GM18861 (cell line): ENCODE measurements at regions not wholly inside any gene's neighbourhood (a gene's known extent, or its start where the extent isn't known, plus 50 kb on each side); places are given as distances from the start of the nearest gene placed in this dataset.
"Not testable (repeated sequence)": the region's sequence is repeated elsewhere in the genome, so short reads cannot be mapped to it uniquely, and the experiment has no call there.

Experiments used
- ATAC-seq: cut with Tn5 transposase; IDR thresholded peaks from one replicate; pipeline ENCODE4 v1.9.1; 2021; ENCODE audit not compliant: unreplicated experiment

GRCh38 chr18:47729356-47729755 lies 201.1 kb downstream of the SMAD2 start:
- ATAC-seq, result no peak

GRCh38 chr18:47728921-47729320 lies 201.5 kb downstream of the SMAD2 start:
- ATAC-seq, result no peak

- no peak for ATAC-seq
Measured at GRCh38 chr18:47727409-47727808, 203.1 kb downstream of the SMAD2 start.

- ATAC-seq, result no peak
Measured at GRCh38 chr18:47726550-47726949, 203.9 kb downstream of the SMAD2 start.

GRCh38 chr18:47725656-47726055 lies 204.8 kb downstream of the SMAD2 start:
- ATAC-seq, result no peak

- no peak for ATAC-seq
Measured at GRCh38 chr18:47724186-47724975, 206.1 kb downstream of the SMAD2 start.

GRCh38 chr18:47721876-47722275 lies 208.6 kb downstream of the SMAD2 start:
- no peak for ATAC-seq

- ATAC-seq, result no peak
Measured at GRCh38 chr18:47720741-47721140, 209.7 kb downstream of the SMAD2 start.

- no peak for ATAC-seq
Measured at GRCh38 chr18:47719096-47719780, 211.2 kb downstream of the SMAD2 start.

- ATAC-seq, result no peak
Measured at GRCh38 chr18:47718646-47719045, 211.8 kb downstream of the SMAD2 start.

GRCh38 chr18:47717257-47717656 lies 213.2 kb downstream of the SMAD2 start:
- no peak for ATAC-seq

GRCh38 chr18:47716632-47717185 lies 213.8 kb downstream of the SMAD2 start:
- ATAC-seq, result no peak

GRCh38 chr18:47710451-47710850 lies 220.0 kb downstream of the SMAD2 start:
- no peak for ATAC-seq

GRCh38 chr18:47709556-47709955 lies 220.9 kb downstream of the SMAD2 start:
- ATAC-seq, result no peak

GRCh38 chr18:47708206-47708605 lies 222.3 kb downstream of the SMAD2 start:
- no peak for ATAC-seq

- no peak for ATAC-seq
Measured at GRCh38 chr18:47701134-47701533, 229.3 kb downstream of the SMAD2 start.

- ATAC-seq, result no peak
Measured at GRCh38 chr18:47696870-47697269, 233.6 kb downstream of the SMAD2 start.

- no peak for ATAC-seq
Measured at GRCh38 chr18:47691611-47692010, 238.8 kb downstream of the SMAD2 start.

- ATAC-seq, result not testable (repeated sequence)
Measured at GRCh38 chr18:47690778-47691177, 239.7 kb downstream of the SMAD2 start.

- ATAC-seq, result no peak
Measured at GRCh38 chr18:47689371-47689770, 241.1 kb downstream of the SMAD2 start.

- no peak for ATAC-seq
Measured at GRCh38 chr18:47686806-47687205, 243.7 kb downstream of the SMAD2 start.

GRCh38 chr18:47683774-47684173 lies 246.7 kb downstream of the SMAD2 start:
- no peak for ATAC-seq
